ENCODE measurements at regions not wholly inside any gene's neighbourhood (a gene's known extent, or its start where the extent isn't known, plus 50 kb on each side); places are given as distances from the start of the nearest gene placed in this dataset.

GRCh38 chr11:28439403-28439802 is 331.2 kb downstream of the METTL15 start:
- TF ChIP-seq EZH2 (IDR thresholded peaks at IDR 0.05; ENCODE audit: borderline replicate concordance, low read depth, low read length, severe bottlenecking) = no peak
- TF ChIP-seq CTCF (IDR thresholded peaks at IDR 0.05; ENCODE audit: borderline replicate concordance, extremely low read depth, low read length, poor library complexity, severe bottlenecking) = no peak

All from DND-41 (cell line).